ENCODE measurements at regions not wholly inside any gene's neighbourhood (a gene's known extent, or its start where the extent isn't known, plus 50 kb on each side); places are given as distances from the start of the nearest gene placed in this dataset.

GRCh38 chr4:25578432-25578831, 77.2 kb upstream of the SLC34A2 start:
- DNase-seq (ENCODE audit: low read depth, low spot score): no peak

GRCh38 chr4:25580633-25581467, 74.8 kb upstream of the SLC34A2 start:
- DNase-seq (ENCODE audit: low read depth, low spot score): no peak

GRCh38 chr4:25585901-25586523, 69.6 kb upstream of the SLC34A2 start:
- no peak for DNase-seq (ENCODE audit: low read depth, low spot score)

GRCh38 chr4:25588206-25588605, 67.4 kb upstream of the SLC34A2 start:
- no peak for DNase-seq (ENCODE audit: low read depth, low spot score)

GRCh38 chr4:25590171-25590570, 65.5 kb upstream of the SLC34A2 start:
- DNase-seq (ENCODE audit: low read depth, low spot score): no peak

GRCh38 chr4:25592736-25593135, 62.9 kb upstream of the SLC34A2 start:
- no peak for DNase-seq (ENCODE audit: low read depth, low spot score)

Data from iPS DF 19.7 (cell line).